Ammon's horn (tissue), 1 donor: ENCODE measurements at regions not wholly inside any gene's neighbourhood (a gene's known extent, or its start where the extent isn't known, plus 50 kb on each side); places are given as distances from the start of the nearest gene placed in this dataset.
A peak's percentile ranks its signal among the peaks of the same experiment; 100 is the strongest.
"Not testable (repeated sequence)": the region's sequence is repeated elsewhere in the genome, so short reads cannot be mapped to it uniquely, and the experiment has no call there.

Source experiments
- DNase-seq: peaks from one replicate; pipeline ENCODE4 v3.0.0-alpha.2; 2016; ENCODE audit warnings: low spot score

DNA sequence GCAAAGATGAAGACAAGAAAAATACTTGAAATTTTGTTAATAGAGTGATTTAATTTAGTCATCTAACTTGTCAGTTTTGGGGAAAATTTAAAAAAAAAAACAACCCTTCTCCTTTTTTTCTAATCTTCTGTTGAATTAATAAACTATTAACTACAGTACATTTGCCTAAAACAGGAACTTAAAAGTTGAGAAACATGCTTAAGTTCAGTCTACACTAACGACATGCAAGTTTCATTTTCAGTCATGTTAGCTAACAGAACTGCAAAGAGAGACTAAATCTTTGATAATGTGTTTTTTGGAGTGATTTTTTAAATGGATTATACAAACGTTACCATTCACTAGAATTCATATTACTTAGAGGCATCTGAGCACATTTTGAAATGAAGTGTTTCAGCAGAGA is 71.9 kb upstream of the MBNL1 start:
- peak; percentile 18 for DNase-seq

DNA sequence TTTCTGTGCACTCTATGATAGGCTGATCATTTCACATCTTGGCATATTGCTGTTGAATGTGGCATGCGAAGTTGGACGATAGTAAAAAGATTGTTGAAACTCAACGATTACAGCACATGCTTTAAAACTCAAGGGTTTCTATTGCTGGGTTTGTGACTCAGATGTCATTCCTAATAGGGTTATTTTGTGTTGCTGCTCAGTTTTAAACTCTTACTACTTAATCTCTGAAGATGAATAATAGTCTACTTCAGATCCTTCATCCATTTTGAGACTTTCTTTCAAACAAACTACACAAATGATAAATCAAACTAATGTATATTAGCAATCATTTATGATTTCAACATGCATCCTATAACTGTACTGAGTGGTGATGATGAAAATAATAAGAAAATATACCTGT is 71.3 kb upstream of the MBNL1 start:
- no peak for DNase-seq

DNA sequence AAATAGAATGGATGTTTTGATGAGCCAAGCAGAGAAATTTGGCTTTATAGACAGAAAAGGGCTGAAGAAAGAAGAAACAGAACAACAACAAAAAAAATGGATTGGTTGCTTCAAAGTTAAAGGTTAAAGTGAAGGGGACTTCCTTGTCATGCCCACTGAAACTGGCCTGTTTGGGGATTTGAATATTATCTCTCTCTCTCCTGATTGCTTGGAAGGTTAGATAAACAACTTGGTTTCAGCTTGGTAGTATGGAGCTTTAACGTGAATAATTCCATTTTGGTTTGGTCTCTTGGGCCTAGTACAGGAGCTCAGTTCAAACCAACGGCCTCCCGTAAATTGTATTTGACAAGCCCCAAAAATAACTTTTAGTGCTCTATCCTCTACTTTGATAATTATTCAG is 70.8 kb upstream of the MBNL1 start:
- no peak for DNase-seq

DNA sequence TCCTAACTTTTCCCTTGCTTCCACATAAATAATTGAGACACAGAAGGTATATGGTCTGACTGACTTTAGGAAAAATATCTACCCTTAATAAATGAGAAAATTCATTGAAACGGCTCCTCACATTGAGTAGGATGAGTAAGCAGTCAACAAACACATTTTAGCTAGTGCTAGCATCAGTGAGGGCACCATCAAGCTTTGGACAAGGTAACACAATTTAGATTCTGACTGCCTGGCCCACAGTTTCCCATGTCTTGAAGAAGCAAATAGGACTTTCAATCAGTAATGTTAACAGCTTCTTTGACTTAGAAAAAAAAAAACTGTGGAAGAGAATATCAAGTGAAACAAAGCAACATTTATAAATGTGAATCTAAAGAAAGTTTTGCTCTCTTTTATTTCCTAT is 70.1 kb upstream of the MBNL1 start:
- DNase-seq, result peak; percentile 20

DNA sequence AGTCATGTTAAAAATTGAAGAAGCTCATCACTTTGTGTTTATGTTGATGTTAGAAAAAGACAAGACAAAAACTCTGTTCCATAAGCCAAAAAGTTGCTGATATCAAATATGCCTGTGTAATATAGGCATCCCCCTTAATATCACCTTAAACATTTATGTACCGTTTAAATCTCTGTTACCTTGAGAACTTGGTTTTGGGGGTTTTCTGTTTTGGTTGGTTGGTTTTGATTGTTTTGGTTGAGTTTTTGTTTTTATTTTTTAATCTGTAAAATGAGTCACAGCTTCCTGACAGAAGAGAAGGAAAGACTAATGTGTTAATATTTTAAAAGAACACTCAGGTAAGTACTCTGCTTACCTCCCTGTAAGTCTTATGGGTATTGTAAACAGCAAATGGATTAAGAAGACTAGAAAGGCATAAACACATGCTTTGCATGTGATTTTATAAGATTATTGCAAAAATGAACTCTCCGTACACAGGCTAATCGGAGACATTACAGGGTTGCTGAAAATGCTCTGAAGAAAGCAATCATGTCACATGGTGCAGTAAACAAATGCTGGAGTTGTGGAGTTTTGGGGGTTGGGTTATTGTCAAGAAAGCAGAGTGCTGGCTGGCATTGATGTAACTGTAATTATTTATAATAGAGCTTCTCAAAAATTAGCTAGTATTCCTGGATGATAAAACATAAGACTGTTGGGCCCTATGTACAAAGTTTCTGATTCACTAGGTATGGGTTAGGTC is 69.5 kb upstream of the MBNL1 start:
- DNase-seq, result no peak

DNA sequence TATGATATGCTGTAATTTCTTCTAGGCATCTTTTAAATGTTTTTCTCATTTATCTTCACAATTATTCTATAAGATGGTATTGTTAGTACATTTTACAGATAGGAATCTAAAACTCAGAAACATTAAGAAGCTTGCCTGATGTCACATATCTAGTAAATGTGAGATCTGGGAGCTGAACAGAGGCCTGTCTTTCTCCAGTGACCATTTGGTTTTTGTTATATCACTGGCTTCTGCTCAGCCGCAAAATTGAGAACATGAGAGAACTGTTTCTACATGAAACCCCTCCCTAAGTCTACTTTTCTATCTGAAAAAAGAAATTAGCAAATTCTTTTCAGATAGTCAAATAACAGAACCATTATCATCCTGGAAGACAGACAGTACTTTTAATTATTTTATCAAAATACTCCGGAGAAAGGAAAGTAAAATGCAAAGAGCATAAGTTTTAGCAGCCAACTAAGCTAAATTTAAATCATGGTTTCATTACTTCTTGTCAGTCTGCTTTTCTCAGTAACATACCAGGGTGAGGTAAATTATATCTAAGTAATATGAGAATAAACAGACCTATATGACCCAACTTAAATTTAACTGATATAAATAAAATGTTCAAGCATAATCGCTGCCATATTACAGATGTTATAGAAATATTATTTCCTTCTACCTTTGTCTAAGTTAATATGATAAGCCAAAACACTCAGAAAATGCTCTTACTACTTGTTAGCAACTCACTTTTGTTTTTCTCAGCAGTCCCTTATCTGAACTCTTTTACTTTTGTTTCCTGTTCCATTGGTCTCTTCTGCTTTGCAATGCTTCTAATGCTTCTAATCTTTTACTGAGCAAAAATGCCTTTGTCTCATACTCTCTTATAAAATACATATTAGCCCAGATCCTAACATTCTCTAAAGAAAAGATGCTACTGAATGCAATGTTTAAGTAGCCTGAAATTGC is 68.0 kb upstream of the MBNL1 start:
- DNase-seq, result peak; percentile 24

DNA sequence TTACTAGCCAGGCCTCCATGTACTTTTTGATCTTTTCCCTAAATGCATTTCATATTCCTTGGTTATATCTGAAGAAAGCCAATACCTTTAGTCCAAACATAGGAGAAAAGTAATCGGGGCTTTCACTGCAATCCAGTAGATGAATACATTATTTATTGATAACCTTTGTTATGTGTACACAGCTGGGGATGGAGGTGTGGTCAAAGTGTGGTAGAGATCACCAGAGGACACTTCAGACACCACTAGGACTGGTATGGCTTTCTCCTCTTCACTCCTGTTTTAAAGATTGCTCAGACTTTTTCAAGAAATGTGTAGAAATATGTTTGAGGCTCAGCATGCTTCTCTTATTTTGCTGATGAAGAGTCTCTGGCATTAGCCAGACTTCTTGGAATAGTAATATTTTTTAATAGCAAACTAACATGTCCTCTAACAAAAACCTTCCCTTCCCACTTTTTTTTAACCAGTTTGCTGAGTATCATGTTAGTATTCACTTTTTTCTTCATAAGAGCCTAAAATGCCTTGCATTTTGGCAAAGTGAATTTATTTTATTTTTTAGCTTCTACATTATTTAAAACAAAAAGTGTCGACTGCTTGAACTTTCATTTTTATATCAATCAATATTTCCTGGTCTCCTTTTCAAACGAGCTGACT is 65.6 kb upstream of the MBNL1 start:
- DNase-seq, result peak; percentile 30

DNA sequence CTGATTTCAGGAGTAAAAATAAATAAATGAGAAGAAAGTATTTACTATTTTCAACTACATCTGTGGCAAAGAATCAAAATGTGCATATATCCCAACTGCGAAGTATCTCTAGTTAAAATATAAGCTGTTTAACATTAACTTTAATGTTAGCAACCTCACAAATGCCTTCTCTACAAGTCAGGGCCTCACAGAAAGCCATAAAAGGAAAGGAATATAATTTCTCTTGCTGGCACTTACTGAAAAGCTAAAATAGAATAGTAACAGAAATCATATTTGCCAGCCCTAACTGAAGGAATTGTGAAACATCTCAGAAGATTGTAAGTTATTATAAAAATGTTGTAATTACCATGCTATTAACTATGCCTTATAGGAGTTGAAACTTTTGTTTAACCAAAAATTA is 65.1 kb upstream of the MBNL1 start:
- no peak for DNase-seq

DNA sequence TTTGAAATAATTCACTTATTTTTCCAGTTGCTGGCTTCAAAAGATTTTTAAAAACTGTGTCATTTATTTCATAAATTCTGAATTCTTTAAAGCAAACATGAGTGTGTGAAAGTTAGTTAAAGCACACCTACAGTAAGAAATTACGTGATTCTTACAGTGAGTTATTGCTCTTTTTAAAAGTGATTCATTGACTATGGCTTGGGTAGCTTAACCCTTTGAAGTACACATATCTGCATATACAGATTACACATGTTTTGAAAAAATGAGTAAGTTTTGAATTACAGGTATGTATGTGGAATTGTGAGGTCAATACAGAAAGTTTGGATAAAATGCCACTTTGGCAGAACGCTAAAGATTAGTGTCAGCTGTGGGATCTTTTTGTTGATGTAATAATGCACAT is 64.5 kb upstream of the MBNL1 start:
- DNase-seq, result no peak

DNA sequence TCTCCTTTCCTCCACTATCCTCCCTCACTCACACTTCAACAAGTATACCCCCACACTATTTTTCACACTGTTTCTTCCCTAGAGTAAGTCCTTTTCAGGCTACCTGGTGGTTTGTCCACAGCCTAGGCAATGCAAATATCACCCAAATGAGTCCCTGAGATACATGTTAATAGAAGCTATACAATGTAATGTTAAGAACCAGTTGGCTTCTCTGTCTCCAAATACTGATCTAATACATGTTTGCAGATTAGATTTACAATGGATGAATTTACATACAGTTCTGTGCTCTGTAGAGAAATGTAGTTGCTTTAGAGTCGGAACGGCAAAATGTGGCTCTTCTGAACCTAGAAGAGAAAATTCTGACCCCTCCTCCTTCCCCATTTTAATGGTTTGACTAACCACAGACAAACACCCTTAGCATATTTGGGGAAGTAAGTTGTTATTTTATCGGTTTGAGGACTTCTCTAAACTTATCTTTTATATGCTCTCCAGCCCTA is 63.6 kb upstream of the MBNL1 start:
- DNase-seq, result peak; percentile 34

DNA sequence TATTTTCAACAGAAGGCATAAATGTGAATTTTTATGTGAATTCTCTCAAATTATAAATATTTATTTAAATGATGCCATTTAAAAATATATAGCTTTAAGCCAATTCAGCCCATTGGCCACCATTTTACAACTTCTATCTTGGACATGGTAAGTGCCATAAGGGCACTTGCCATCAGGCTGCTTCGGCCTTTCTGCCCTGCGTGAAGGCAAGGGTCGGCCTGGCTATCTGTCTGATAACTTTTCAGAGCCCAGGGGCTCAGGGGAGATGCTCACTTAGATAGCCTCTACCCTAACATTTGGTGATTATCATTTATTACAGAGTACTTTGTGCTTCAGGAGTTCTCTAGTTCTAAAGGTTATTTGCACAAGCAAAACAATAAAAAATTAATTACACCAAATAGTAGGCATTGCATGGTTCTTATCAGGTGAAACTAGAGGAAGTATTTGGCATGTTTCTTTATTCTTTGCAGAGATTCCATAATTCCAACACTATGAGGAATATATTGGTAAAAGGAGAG is 62.4 kb upstream of the MBNL1 start:
- no peak for DNase-seq

DNA sequence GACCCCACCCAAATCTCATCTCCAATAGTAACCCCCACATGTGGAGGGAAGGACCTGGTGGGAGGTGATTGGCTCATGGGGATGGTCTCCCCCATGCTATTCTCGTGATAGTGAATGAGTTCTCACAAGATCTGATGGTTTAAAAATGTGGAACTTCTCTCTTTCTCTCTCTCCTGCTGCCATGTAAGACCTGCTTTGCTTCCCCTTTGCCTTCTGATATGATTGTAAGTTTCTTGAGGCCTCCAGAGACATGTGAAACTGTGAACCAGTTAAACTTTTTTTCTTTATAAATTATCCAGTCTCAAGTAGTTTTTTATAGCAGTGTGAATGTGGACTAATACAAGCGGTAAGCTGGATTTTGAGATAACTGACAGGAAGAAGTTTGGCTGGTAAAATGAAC is 60.3 kb upstream of the MBNL1 start:
- no peak for DNase-seq

DNA sequence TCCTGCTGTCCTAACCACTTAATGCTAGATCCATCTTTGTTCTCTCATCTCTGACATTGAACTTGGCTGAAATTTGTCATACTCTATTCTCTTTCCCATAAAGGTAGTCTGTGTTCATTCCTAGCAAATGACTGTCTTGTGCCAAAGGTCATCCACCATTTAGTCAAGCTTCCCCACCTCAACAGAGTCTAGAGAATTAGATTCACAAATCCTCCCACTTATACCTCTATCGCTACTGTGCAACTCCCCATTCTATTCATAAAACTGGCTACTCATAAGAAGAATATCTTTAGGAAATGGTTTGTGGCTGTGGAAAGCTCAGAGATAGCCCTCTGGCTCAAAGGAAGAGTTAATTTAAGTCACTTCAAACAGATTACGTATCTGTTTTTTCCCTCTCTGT is 59.7 kb upstream of the MBNL1 start:
- DNase-seq, result no peak

DNA sequence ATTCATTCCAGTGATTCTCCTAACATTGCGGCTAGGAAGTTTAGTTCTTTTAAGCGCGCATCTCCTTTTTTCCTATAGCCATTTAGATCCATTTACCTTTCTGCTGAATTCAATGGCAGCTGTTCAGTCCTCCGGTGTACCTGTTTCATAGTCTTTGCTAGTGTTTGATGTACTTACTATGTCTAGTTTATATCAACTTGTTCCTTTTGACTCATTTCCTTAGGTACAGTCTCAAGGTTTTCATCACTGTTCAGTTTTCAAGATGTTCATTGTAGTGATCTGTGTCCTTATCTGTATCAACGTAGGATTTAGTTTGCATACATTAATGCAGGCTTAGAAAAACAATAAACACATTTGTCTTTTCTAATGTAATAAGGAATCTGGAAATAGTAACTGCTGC is 59.0 kb upstream of the MBNL1 start:
- DNase-seq, result no peak

DNA sequence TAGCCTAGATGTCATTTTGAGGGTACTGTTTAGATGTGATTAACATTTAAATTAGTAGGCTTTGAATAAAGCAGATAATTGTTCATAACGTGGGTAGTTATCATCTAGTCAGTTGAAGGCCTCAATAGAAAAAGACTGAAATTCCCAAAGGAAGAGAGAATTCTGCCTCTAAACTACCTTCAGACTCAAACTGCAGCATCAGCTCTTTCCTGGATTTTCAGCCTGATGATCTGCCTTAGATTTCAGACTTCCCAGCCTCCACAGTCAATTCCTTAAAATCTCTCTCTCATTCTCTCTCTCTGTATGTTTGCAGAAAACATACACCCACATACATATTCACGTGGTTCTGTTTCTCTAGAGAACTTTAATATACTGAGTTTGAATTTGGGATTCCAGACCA is 58.0 kb upstream of the MBNL1 start:
- DNase-seq, result no peak

DNA sequence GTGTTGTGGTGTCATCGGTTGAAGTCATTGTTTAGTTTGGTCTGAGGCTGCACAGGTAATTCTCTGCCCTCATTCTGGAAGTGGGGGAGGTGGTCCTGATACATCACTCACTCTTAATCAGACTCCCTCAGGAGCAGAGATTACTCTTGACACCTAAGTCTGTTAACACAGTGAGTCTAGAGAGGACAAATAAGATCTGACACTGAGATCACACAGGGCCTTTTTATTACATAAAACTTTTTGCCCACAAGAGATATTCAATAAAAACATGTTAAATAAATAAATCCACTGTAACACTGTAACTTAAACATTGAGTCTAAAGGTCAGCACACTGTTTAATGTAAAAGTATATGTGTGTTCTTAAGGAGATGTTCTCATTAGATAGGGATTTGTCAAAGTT is 57.1 kb upstream of the MBNL1 start:
- DNase-seq, result no peak

DNA sequence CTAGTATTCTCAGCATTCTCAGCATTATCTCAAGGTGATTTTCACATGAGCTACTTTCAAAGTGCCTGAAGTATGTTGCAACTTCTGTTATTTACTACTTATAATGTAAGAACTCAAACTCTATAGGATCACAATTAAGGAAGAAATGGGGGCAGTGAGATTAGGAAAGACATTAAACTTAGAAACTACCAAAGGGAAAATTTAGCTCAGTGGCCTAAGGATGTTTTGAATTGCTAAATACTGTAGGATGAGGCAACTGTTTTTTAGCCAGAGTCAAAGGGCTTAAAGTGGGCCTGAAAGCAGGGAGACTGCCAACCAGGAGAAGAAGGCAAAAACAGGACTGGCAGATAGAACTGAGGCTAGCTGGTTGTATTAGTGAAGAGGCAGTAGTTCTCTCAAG is 55.5 kb upstream of the MBNL1 start:
- DNase-seq, result no peak

DNA sequence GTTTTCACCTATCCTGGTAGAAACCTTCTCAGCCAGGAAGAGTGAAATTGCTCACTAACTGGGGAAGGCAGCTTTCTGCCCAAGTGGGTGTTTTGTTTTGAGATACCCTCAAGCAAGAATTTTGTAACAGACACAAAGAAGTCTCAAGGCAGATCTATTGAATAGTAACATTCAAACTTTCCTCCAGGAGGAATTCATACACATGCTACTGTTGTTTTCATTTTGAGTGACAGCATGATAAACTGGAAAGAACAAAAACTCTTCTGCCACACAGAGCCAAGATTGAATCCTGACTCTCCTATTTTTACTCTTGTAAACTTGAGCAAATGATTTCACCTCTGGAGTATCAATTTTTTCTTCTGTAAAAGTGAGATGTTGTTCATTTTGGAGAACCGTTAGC is 54.8 kb upstream of the MBNL1 start:
- DNase-seq, result no peak

DNA sequence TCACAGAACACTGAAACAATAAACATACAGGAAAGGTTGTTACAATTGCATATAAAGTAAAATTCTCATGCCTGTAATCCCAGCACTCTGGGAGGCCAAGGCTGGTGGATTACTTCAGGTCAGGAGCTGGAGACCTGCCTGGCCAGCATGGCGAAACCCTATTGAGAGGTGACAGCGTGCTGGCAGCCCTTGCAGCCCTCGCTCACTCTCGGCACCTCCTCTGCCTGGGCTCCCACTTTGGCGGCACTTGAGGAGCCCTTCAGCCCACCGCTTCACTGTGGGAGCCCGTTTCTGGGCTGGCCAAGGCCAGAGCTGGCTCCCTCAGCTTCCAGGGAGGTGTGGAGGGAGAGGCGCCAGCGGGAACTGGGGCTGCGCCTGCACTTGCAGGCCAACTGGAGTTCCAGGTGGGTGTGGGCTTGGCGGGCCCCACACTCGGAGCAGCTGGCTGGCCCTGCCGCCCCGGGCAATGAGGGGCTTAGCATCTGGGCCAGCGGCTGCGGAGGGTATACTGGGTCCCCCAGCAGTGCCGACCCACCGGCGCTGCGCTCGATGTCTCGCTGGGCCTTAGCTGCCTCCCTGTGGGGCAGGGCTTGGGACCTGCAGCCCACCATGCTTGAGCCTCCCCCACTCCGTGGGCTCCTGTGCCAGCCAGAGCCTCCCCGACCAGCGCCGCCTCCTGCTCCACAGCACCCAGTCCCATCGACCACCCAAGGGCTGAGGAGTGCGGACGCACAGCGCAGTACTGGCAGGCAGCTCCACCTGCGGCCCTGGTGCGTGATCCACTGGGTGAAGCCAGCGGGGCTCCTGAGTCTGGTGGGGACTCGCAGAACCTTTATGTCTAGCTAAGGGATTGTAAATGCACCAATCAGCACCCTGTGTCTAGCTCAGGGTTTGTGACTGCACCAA is 51.5 kb upstream of the MBNL1 start:
- not testable (repeated sequence) for DNase-seq

DNA sequence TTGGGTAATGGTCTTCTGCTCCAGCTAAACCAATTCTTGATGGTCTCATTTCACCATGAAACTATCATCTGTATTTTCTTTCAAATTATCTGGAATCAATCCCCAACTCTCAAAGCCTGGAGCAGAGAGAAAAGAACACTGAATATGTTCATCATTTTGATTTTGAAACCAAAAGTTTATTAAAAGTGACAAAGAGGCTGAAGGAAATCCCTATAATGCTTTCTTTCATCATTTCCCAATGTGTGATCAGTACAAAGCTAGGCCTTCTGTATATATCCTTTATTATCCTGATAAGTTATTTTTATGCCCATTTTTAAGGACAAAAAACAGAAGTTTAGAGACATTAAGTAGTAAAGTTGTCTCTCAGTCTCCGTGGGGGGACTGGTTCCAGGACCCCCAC is 50.1 kb upstream of the MBNL1 start:
- DNase-seq, result no peak
